Panc1 (cell line): ENCODE measurements at regions not wholly inside any gene's neighbourhood (a gene's known extent, or its start where the extent isn't known, plus 50 kb on each side); places are given as distances from the start of the nearest gene placed in this dataset.

Experiments used
- SIN3A ChIP-seq: IDR thresholded peaks from 2 replicates; pipeline ENCODE4 v1.6.1; 2012; ENCODE audit warnings: low read depth, mild to moderate bottlenecking, low read length, moderate library complexity, borderline replicate concordance; ENCODE audit not compliant: insufficient read depth
- TF ChIP-seq, protein P1 (sequence below): fragments of 450-650 bp; IDR thresholded peaks from 2 replicates; pipeline ENCODE4 v1.5.1; 2017; ENCODE audit warnings: mild to moderate bottlenecking
- TF ChIP-seq, protein P2 (sequence below), 2 experiments: IDR thresholded peaks; 2 replicates each; pipeline ENCODE4 v1.6.1; 2011 to 2012; ENCODE audit warnings: low read depth in 2 of 2, control low read depth in 1 of 2, low read length in 1 of 2, mild to moderate bottlenecking in 1 of 2, moderate library complexity in 1 of 2; ENCODE audit not compliant: insufficient read depth in 1 of 2

- TF ChIP-seq, protein P1, sequence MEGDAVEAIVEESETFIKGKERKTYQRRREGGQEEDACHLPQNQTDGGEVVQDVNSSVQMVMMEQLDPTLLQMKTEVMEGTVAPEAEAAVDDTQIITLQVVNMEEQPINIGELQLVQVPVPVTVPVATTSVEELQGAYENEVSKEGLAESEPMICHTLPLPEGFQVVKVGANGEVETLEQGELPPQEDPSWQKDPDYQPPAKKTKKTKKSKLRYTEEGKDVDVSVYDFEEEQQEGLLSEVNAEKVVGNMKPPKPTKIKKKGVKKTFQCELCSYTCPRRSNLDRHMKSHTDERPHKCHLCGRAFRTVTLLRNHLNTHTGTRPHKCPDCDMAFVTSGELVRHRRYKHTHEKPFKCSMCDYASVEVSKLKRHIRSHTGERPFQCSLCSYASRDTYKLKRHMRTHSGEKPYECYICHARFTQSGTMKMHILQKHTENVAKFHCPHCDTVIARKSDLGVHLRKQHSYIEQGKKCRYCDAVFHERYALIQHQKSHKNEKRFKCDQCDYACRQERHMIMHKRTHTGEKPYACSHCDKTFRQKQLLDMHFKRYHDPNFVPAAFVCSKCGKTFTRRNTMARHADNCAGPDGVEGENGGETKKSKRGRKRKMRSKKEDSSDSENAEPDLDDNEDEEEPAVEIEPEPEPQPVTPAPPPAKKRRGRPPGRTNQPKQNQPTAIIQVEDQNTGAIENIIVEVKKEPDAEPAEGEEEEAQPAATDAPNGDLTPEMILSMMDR = no peak
- no peak for TF ChIP-seq SIN3A
- TF ChIP-seq, protein P2, sequence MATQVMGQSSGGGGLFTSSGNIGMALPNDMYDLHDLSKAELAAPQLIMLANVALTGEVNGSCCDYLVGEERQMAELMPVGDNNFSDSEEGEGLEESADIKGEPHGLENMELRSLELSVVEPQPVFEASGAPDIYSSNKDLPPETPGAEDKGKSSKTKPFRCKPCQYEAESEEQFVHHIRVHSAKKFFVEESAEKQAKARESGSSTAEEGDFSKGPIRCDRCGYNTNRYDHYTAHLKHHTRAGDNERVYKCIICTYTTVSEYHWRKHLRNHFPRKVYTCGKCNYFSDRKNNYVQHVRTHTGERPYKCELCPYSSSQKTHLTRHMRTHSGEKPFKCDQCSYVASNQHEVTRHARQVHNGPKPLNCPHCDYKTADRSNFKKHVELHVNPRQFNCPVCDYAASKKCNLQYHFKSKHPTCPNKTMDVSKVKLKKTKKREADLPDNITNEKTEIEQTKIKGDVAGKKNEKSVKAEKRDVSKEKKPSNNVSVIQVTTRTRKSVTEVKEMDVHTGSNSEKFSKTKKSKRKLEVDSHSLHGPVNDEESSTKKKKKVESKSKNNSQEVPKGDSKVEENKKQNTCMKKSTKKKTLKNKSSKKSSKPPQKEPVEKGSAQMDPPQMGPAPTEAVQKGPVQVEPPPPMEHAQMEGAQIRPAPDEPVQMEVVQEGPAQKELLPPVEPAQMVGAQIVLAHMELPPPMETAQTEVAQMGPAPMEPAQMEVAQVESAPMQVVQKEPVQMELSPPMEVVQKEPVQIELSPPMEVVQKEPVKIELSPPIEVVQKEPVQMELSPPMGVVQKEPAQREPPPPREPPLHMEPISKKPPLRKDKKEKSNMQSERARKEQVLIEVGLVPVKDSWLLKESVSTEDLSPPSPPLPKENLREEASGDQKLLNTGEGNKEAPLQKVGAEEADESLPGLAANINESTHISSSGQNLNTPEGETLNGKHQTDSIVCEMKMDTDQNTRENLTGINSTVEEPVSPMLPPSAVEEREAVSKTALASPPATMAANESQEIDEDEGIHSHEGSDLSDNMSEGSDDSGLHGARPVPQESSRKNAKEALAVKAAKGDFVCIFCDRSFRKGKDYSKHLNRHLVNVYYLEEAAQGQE (IDR thresholded peaks at IDR 0.05; ENCODE audit: insufficient read depth in 1 of 2, low read depth in 2 of 2, low read length in 1 of 2) = no peak
These were observed 80.3 kb downstream of the ACTBL2 start for GRCh38 chr5:57402348-57402747.
